Sigmoid colon (tissue), 6 donors: ENCODE measurements at regions not wholly inside any gene's neighbourhood (a gene's known extent, or its start where the extent isn't known, plus 50 kb on each side); places are given as distances from the start of the nearest gene placed in this dataset.

Experiments used
- DNase-seq: peaks from one replicate; pipeline ENCODE4 v3.0.0-alpha.2; 2019
- H3K27ac ChIP-seq, 4 donors: fragments of 200-600 bp; sonication (generic); one replicate each; pipeline ENCODE4 v1.5.1; 2016 to 2019; ENCODE audit warnings: mild to moderate bottlenecking in 1 of 4
- H3K27me3 ChIP-seq, 3 donors: fragments of 200-600 bp; sonication (generic); one replicate each; pipeline ENCODE4 v1.5.1; 2019; ENCODE audit warnings: mild to moderate bottlenecking in 1 of 3
- H3K36me3 ChIP-seq, 4 donors: fragments of 200-600 bp; sonication (generic); one replicate each; pipeline ENCODE4 v1.5.1; 2016 to 2019
- H3K4me1 ChIP-seq, 4 donors: fragments of 200-600 bp; sonication (generic); one replicate each; pipeline ENCODE4 v1.5.1; 2017 to 2019
- H3K4me3 ChIP-seq, 4 donors: fragments of 200-600 bp; sonication (generic); one replicate each; pipeline ENCODE4 v1.5.1; 2017 to 2019; ENCODE audit warnings: mild to moderate bottlenecking in 2 of 4, moderate library complexity in 1 of 4
- H3K9me3 ChIP-seq, 4 donors: fragments of 200-600 bp in 3 of 4; sonication (generic) in 3 of 4; one replicate each; pipeline versions ENCODE4 v1.5.1 to v1.6.1; 2013 to 2019
- CTCF ChIP-seq, 4 experiments: fragments of 450-650 bp in 3 of 4; fragments of 200-600 bp in 1 of 4; IDR thresholded peaks; one replicate each; pipeline ENCODE4 v1.5.1; 2016 to 2019; ENCODE audit warnings: antibody characterized with exemption in 4 of 4, mild to moderate bottlenecking in 3 of 4, moderate library complexity in 2 of 4
- EP300 ChIP-seq, 4 donors: sonication (generic); formaldehyde crosslinking; IDR thresholded peaks; one replicate each; pipeline ENCODE4 v1.6.1; 2017; ENCODE audit warnings: antibody characterized with exemption in 4 of 4
- POLR2A ChIP-seq, 2 donors: fragments of 450-650 bp; IDR thresholded peaks; one replicate each; pipeline ENCODE4 v1.6.1; 2016; ENCODE audit warnings: antibody characterized with exemption in 2 of 2, mild to moderate bottlenecking in 2 of 2, moderate library complexity in 2 of 2
- POLR2AphosphoS5 ChIP-seq, 4 donors: sonication (generic); formaldehyde crosslinking; IDR thresholded peaks; one replicate each; pipeline ENCODE4 v1.6.1; 2017; ENCODE audit warnings: antibody characterized with exemption in 4 of 4
- WGBS, 2 donors: extraction: QIAGEN DNeasy Blood & Tissue Kit; methylation state at CpG; one replicate each; pipeline ENCODE4 v1.1.7; 2013; 5-methylcytosine and 5-hydroxymethylcytosine counted together
- intact Hi-C: fragments of 100-400 bp; cut with DNase I; formaldehyde crosslinking; loops from one replicate; pipeline ENCODE4 v1.15.1; 2023
- donor health status: healthy with polysubstance abuse.
- donor health status: healthy.

GRCh38 chr2:239839306-239839705 lies 185.8 kb downstream of the NDUFA10 start:
- 67 to 89% methylated on average over 5 of the region's 5 CpGs for WGBS, 2 donors
- TF ChIP-seq POLR2AphosphoS5 (IDR thresholded peaks at IDR 0.05) (no peak), POLR2A (IDR thresholded peaks at IDR 0.05) (no peak), CTCF (IDR thresholded peaks at IDR 0.05) (no peak), EP300 (IDR thresholded peaks at IDR 0.05) (no peak)
- Histone ChIP-seq H3K4me1 (no peaks in the 10 kb centered on the region), H3K9me3 (peaks cover 0 to 2% (median 0%) of the 10 kb centered on the region in 4 donors), H3K27ac (no peak overlapping the region), H3K36me3 (no peaks in the 10 kb centered on the region), H3K4me3 (no peak overlapping the region), H3K27me3 (no peaks in the 10 kb centered on the region)
- peak; percentile 36 for DNase-seq
- intact Hi-C loops = no loop called here

GRCh38 chr2:239836021-239836765 lies 188.9 kb downstream of the NDUFA10 start:
- intact Hi-C loops = no loop called here
- H3K9me3 ChIP-seq = no peaks in the 10 kb centered on the region
- peaks cover 0 to 1% (median under 1%) of the 10 kb centered on the region in 4 donors for H3K4me1 ChIP-seq
- no peak overlapping the region for H3K27ac ChIP-seq
- TF ChIP-seq CTCF (IDR thresholded peaks at IDR 0.05) (no peak), POLR2A (IDR thresholded peaks at IDR 0.05) (no peak), EP300 (IDR thresholded peaks at IDR 0.05) (no peak), POLR2AphosphoS5 (IDR thresholded peaks at IDR 0.05) (no peak)
- 89 to 92% methylated on average over 7 of the region's 7 CpGs for WGBS, 2 donors
- no peaks in the 10 kb centered on the region for H3K36me3 ChIP-seq
- H3K4me3 ChIP-seq = no peak overlapping the region
- H3K27me3 ChIP-seq = no peaks in the 10 kb centered on the region
- peak; percentile 39 for DNase-seq

GRCh38 chr2:239835056-239835455 lies 190.1 kb downstream of the NDUFA10 start:
- intact Hi-C loops = no loop called here
- H3K27ac ChIP-seq = no peak overlapping the region
- 89 to 90% methylated on average over 5 of the region's 5 CpGs for WGBS, 2 donors
- H3K27me3 ChIP-seq = no peaks in the 10 kb centered on the region
- H3K36me3 ChIP-seq = no peaks in the 10 kb centered on the region
- no peak for TF ChIP-seq POLR2AphosphoS5 (IDR thresholded peaks at IDR 0.05)
- TF ChIP-seq POLR2A (IDR thresholded peaks at IDR 0.05) = no peak
- TF ChIP-seq EP300 (IDR thresholded peaks at IDR 0.05) = no peak
- H3K9me3 ChIP-seq = no peaks in the 10 kb centered on the region
- no peak overlapping the region for H3K4me3 ChIP-seq
- peaks cover 0 to 12% (median 10%) of the 10 kb centered on the region in 4 donors for H3K4me1 ChIP-seq
- DNase-seq = peak; percentile 46

- DNase-seq = no peak
- H3K36me3 ChIP-seq = no peaks in the 10 kb centered on the region
- no peak for TF ChIP-seq POLR2AphosphoS5 (IDR thresholded peaks at IDR 0.05)
- no peak for TF ChIP-seq CTCF (IDR thresholded peaks at IDR 0.05)
- TF ChIP-seq EP300 (IDR thresholded peaks at IDR 0.05) = no peak
- TF ChIP-seq POLR2A (IDR thresholded peaks at IDR 0.05) = no peak
- H3K27ac ChIP-seq = no peak overlapping the region
- 82 to 92% methylated on average over 8 of the region's 8 CpGs for WGBS, 2 donors
- H3K4me3 ChIP-seq = no peak overlapping the region
- H3K4me1 ChIP-seq = peaks cover 0 to 14% (median 11%) of the 10 kb centered on the region in 4 donors
- intact Hi-C loops = no loop called here
- H3K9me3 ChIP-seq = no peaks in the 10 kb centered on the region
- no peaks in the 10 kb centered on the region for H3K27me3 ChIP-seq
These were observed 191.0 kb downstream of the NDUFA10 start for GRCh38 chr2:239834143-239834542.

GRCh38 chr2:239833269-239834109 lies 191.7 kb downstream of the NDUFA10 start:
- no peak overlapping the region for H3K27ac ChIP-seq
- peak; percentile 32 for DNase-seq
- intact Hi-C loops = no loop called here
- H3K4me1 ChIP-seq = peaks cover 0 to 14% (median 11%) of the 10 kb centered on the region in 4 donors
- 89 to 93% methylated on average over 21 of the region's 21 CpGs for WGBS, 2 donors
- no peak overlapping the region for H3K4me3 ChIP-seq
- TF ChIP-seq POLR2AphosphoS5 (IDR thresholded peaks at IDR 0.05) (no peak), EP300 (IDR thresholded peaks at IDR 0.05) (no peak)
- H3K9me3 ChIP-seq = no peaks in the 10 kb centered on the region
- H3K36me3 ChIP-seq = no peaks in the 10 kb centered on the region
- no peaks in the 10 kb centered on the region for H3K27me3 ChIP-seq
